Effector CD4-positive, alpha-beta T cell (primary cell): ENCODE measurements at regions not wholly inside any gene's neighbourhood (a gene's known extent, or its start where the extent isn't known, plus 50 kb on each side); places are given as distances from the start of the nearest gene placed in this dataset.
"Not testable (repeated sequence)": the region's sequence is repeated elsewhere in the genome, so short reads cannot be mapped to it uniquely, and the experiment has no call there.

Experiments
- DNase-seq: peaks from one replicate; pipeline ENCODE4 v3.0.0-alpha.2; 2020

DNA sequence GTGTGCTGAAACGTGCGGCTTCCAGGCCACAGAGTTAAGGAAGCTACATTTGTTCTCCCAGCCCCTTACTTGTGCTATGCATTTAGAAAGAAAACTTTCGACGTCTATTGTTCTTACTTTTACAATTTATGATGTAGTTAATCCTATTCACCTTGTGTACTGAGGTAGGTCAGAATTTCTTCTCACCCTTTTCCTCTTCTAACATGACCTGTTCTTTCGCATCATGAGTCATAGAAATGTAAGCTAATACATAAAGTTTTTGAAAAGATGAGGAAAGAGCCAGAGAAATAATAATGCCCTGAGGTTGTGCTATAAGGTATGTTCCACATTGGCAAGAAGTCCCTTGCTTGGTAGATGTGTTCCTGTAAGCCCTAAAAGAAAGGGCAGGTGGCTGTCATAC lies 298.3 kb downstream of the TRIML1 start:
- no peak for DNase-seq

DNA sequence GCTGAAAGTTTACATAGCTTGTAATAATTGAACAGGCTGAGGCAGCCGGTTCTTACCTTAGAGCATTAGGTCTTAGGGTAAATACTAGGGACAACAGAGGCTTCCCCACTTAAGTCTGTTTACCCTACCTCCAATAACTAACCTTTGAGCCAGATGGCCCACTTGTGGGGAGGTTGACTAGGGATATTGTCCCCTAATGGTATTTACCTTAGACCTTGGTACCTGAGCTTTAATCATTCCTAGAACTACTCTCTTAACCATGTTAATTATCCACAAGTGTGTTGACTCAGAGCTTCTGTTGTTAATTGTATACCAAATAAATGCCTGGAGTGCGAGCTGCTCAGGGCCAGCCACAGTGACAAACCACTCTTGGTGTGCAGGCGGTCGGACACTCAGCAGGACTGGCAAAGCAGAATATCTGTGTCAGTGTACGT lies 299.2 kb downstream of the TRIML1 start:
- DNase-seq, result not testable (repeated sequence)

DNA sequence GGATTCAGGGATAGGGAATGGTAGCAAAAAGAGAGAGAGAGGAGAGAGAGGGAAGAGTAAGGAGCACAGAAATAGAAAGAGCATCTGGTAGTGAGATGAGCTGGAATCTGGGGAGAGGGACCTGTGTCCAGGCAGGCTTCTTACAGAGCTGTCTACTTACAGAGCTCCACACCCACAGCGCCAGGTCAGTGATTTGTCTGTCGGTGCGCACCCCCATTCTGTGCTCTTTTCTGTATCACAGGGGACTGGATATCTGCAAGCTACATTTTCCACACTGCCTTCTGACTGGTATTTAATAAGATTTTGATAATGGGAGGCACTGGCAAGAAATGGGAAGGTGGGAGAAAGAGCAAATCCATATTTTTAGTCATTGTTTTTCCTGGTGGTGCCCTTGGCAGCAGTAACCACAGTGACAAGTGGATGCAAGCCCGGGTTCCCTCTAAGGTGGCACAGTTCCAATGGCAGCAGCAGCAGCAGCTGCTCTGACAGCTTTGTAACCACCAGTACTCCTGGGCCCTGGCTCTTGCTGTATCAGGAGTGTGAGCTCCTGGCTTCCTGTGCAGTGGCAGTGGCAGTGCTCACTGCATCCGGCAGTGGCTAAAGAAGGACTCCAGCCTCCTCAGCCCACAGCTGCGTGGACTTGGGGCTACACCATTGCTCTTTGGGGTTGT lies 300.5 kb downstream of the TRIML1 start:
- no peak for DNase-seq

DNA sequence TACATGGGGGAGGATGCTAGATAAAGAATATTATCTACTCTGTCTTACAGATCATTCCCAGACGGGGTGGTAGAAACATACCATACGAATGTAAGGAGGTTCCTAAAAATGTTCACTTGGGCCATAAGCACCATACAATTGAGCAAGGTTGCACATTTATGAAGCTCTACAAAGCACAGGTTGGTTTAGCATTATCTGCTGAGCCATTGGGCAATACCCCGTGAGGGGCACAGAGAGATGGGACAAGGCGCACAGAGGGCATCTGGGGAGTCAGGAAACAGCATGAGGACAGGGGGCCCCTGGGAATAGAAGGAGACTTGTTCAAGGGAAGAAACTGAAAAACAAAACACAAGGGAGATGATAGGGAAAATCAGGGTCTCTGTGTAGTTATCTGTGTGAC lies 305.3 kb downstream of the TRIML1 start:
- no peak for DNase-seq

DNA sequence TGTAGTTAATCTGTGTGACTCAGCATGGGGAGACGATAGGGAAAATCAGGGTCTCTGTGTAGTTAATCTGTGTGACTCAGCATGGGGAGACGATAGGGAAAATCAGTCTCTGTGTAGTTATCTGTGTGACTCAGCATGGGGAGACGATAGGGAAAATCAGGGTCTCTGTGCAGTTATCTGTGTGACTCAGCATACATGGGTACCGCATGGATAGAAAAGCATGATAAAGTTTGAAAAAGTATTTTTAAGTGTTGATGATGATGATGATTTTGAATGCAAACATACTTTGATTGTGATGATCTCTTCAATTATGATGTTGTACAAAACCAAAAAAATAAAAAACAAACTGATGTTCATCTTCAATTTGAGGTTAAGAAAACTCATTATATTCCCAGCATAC lies 309.8 kb downstream of the TRIML1 start:
- not testable (repeated sequence) for DNase-seq

DNA sequence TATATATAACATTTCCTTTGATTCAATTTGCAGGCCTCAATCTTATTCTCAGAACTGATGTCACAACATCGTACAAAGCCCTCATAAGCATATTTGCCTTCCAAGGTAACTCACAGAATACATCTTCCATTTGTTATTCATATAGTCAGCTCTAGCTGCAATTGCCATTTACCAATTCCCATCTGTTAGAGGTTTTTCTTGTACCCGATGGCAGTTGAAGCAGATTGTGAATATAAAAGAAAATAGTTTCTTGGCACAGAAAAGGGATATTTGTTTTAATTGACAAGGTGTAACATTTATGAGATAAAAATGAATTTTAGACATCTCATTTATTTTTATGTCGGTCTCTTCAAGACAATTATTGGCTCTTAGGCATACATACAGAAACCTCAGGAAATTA lies 311.3 kb downstream of the TRIML1 start:
- DNase-seq, result no peak

DNA sequence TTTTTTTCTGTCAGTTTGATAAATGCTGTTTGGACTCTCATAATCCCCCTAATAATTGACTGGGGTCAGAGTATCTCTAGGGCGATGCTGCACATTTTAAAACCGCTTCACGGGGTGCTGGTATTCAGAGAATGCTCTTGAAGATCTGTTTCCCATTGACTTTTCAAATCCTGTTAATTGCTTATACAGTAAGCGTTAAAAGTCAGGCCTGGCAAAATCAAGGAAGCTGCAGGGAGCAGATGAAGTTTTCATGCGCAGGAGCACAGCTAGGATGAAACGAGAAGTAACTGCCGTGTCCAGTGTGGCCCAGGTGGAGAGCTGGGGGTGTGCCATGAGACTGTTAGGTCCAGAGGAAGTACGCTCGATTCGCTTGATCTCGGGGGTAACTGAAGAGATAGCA lies 312.9 kb downstream of the TRIML1 start:
- no peak for DNase-seq

DNA sequence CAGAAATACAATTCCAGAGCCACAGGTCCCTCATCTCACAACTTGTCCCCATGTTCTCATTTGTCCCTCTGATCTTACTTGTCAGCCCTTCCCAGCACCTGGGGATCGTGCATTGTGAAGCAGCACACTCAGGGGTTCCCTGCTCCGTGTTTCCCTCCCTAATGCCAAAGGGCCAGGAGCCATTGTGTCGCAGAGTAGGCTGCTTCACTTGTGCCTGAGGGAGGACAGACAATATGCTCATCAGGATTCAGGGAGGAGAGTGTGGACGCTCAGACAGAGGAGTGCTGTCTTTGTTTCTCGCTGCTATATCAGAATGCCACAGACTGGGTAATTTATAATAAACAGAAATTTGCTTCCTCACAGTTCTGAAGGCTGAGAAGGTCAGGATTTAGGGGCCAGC lies 315.3 kb downstream of the TRIML1 start:
- DNase-seq, result no peak

DNA sequence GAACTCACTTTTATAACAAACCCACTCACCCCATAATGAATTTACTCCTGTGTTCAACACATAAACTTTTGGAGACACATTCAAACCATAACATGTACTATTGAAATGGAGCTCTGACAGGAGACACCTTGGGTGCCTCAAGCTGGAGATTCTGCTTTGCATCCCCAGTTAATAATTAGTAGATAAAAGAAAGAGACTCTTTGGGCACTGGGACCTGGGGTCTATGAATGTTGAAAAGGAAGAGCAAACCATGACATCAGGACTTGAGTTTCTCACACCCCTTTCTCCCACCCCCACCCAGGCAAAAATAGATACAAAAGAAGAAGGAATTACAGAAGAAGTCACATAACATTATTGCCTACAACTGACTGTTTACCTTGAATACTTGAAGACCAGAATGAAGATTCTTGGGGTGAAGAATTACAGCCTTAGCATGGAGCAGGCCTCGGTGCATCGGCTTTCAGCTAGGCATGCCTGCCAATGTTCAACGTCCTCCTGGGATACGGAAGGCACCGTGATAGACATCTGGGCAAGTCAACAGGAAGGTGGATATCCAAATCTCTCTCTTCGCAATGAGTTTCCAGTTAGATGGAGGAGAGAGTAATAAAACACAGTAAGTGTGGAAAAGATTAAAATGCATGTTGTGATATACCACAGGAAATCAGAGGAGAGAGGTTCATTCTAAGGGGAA lies 316.0 kb downstream of the TRIML1 start:
- no peak for DNase-seq

DNA sequence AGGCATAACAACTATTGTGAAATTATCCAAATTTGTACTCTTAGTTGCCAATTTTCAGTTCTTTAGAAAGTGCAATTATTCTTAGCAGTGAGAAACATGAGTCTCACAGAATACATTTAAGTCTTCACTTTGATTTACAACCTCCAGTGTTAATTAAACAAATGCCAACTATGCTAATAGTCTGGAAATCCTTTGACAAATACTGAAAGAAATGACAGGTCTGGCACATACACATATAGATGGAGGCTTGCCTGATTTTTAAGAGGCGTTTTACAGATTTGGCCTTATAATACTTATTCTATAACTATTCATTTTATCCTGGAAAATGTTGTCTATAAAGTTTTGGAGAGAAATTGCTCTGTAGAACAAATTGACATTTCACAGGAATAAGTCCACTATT lies 320.1 kb downstream of the TRIML1 start:
- DNase-seq, result no peak

DNA sequence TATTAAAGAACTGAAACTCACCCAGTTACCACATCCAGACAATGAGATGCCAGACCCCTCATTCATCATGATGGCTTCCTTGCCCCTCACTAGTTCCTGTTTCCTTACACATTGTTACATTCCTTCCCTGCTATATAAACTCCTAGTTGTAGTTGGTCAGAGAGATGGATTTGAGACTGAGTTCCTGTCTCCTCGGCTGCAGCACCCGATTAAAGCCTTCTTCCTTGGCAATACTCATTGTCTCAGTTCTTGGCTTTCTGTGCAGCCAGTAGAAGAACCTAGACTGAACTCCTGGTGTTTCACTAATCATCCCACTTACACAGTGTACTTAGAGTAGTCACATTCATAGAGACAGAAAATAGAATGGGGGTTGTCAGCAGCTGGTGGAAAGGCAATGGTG lies 324.7 kb downstream of the TRIML1 start:
- DNase-seq, result no peak

DNA sequence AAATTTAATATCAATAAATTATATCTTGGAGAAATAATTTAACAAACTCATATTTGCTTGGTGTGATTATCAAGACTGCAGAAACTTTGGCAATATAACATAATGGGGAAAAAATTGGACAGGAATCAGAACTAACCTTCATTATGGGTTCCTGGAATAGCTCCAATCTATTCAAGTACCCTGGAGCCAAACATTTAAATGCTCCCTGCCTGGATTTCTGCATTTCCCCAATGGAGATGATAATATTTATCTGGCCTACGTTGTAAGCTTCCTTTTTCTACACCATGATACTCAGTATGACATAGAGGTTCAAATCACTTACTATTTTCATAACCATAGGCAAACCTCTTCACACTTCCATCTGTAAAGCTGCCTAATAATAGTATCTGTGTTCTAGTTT lies 326.8 kb downstream of the TRIML1 start:
- DNase-seq, result no peak

DNA sequence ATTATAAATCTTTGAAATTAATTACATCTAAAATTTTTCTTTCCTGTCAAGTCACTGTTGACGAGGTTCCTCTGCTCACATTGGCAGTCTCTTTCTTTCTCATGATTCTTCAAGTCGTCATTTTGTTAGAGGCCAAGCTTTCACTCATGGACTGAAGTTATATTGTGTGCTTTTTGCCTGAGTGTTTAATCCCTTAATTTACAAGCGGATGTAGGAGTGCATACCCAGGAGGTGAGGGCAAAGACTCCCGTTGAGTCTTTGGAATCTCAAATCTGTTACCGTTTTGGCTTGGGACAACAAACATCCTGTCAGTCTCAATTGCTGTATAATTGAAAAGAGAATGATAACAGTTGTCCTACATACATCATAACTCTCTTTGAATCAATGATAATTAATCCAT lies 345.0 kb downstream of the TRIML1 start:
- no peak for DNase-seq

DNA sequence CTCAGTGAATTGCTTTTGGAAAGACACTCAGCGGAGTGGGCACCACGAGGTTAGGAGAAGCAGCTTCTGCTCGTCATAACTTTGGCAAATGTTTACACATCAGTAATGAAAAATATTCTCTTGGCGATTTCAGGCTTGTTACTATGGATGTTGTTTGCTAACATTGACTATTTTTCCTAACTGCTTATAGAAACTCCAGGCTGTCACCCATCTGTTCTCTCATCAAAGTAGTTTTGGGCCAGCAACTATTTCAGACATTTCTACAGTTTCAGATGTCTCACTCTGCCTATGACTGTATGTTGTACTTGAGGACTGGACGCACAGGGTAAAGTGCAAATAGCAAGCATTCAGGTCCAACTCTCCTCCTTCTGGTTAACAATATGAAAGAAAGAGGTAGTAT lies 346.7 kb downstream of the TRIML1 start:
- no peak for DNase-seq

DNA sequence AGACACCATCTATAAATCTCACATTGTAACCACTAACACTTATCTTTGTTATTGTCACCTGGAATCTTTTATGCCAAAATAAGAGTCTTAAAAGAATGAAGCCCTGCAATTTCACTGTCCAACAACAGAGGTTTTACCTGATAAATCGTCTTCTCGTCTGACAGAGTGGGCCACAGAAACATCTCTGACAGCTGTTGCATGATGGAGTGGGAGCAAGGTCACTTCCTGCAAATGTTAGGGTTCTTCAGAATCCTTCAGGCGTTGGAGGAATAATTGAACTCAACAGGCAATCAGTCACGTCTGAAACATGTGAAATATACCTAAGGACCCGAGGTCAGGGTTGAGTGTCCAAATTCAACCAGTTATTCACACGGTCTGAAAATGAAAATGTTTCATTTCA lies 353.6 kb downstream of the TRIML1 start:
- DNase-seq, result no peak

DNA sequence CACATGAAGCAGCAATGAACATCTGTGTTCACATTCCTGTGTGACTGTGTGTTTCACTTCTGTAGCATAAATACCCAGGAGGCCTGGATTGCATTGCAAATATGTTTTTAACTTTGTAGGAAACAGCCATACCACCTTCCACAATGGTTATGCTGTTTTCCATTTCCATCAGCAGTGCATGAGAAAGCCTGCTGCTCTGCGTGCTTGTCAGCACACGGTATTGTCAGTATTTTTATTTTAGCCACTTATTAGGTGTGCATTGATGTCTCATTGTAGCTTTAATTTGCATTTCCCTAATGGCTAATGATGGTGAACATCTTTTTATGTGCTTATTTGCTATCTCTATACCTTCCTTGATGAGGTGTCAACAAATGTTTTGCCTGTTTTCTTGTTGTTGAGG lies 355.9 kb downstream of the TRIML1 start:
- DNase-seq, result no peak

DNA sequence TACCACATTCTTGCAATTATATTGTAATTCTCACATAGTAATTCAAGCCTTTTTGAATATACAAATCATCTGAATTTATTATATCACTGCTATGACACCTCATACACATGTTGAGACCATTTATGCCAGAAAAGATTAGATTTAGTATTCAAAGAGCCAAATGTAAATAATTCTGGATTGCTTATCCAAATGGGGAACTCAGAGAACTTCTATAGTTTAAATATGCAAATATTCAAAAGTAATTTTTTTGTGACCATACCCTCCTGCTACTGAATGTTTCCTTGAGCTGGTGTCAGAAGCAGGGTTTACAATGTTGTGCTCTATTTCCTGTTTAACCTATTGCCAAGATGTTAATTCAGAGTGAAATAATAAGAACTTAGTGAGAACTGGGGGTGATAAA lies 372.2 kb downstream of the TRIML1 start:
- no peak for DNase-seq

DNA sequence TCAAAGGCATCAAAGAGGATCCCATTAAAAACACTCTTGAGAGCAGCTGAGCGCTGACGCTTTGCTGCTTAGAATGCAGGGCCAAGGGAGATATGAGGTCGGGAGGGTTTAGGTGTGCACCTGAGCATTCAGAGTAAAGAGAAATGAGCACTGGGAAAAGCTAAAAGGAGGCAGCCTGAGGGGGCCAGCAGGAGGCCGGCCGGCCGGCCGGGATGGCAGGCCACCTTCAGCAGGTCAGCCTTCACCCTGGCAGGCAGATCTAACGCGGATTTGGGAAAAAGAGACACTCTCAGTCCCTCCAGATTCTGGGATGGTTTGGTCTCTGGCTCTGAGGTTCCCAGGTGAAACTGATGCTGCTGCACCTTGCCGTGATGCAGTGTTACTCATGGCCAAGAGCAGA lies 393.5 kb downstream of the TRIML1 start:
- no peak for DNase-seq

DNA sequence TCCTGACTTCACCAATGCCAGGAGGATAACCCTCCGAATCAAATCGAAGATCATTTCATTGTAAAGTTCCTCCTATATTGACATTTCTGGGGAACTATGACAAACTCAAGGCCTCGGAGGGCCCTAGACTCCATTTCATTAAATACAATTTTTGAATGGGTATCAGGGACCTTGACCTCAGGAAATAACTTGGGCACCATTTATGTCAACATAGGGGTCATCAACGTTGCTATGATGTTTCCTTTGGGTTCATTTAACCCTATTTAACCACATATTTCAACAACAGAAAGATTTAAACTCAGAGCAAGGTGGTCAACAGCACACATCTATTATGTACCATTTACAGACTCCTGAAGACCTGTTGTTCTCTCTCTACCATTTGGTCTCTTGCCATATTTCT lies 395.1 kb downstream of the TRIML1 start:
- no peak for DNase-seq

DNA sequence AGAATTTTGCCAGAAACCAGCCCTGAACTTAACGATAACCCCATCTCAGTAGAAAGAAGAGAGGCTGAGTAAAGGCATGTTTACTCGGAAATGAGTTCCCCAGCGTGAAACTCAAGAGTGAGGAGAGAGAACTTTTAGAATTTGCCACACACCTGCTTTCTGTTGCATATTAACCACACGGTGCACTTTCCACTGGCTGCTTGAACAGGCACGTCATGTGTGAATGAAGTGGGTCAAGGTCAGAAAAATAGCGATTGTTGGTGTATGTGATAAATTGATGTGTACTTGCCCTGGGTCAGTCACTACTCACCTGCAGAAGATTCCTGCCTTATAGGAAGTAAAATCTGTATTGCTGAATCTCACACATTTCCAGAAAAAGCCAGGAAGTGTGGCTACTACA lies 395.7 kb downstream of the TRIML1 start:
- DNase-seq, result no peak

DNA sequence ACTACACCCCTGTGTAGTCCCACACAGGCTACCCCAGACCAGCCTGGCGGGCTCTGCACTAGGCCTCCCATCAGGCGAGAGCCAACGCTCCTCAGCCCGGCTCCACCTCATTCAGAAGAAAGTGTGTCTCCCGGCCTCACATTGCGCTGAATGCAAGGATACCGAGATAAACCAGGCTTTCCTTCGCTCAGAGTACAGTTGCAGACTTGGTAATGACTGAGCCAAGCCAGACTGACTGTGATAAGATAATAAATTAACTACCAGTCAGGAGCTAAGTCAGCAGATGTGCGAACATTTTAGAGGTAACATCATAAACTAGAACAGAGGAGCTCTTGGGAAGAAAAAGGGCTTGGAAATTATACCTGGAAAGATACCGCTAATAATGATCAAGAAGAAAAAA lies 397.6 kb downstream of the TRIML1 start:
- DNase-seq, result no peak

DNA sequence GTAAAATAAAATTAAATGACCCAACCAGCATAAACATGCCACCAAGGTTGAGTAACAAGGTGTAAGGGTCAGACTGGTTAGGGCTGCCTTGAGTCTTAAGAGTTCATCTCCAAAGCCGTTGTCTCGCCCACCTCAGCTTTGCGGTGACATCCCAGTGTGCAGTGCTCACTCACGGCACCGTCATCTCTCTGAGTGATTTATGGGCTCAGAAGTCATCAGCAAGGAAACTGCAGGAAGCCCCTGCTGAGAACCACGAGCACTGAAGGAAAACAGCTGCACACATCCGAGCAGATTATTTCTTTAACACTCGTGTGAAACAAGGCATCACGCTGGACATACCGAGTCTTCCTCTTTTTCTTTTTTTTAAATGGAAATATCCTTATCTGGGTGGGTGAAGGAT lies 411.1 kb downstream of the TRIML1 start:
- DNase-seq, result no peak

DNA sequence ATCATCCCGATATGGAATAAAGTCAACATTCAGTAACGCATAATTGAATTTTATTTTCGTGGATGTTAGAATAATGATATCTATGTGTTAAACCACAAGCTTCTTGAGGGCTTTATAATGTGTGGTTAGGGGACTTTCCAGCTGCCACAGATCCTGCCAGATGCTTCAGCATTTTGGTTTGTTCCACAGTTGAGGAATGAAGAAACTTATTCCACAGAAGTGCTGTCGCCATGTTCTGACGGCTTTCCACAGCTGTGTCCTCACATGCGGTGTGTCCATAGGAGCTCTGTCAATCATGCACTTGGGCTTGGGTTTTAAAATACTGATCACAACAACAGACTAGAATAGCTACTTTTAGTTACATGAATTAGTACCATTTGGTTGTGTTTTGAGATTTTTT lies 411.9 kb downstream of the TRIML1 start:
- no peak for DNase-seq

DNA sequence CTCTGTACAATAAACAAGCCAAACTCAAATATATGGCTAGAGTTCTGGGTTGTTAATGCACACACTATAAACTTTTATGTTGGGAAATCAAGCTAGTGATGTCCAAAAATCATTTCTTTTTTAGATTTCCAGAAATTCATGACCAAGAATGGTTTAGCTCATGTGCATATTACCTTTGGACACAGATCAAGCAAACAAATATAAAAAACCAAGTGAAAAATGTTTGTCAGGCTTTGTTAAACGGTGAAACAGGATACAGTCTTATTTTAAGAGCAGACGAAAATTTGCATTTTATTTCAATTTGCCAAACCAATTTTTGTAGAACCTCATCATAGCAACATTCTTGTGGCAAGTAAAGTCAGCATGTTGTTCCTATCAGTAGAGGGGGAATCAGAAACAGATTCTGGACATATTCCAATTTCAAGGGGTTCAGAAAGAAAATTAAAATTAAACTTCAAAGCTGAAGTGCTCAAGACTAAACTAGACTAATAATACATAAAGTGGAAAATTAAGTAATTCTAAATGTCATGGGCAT lies 413.6 kb downstream of the TRIML1 start:
- no peak for DNase-seq

DNA sequence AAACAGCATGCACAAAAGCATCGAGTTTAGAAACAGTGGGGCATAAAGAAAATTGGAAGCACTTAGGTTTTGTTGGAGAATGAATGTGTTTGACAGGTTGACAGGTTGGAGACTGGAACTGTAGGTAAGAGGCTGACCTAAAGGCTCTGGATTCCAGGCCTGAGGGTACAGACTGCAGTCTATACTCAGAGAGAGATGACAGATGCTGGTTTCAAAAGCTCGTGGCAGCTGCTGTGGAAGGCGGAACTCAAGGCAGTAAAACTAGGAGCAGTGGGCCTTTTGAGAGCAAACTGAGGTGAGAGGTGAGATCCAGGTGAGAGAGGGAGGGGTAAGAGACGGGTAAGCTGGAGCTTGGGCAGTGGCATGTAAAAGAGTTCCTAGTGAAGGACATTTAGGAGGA lies 415.2 kb downstream of the TRIML1 start:
- no peak for DNase-seq
